Ovary (tissue), 3 donors: ENCODE measurements at regions not wholly inside any gene's neighbourhood (a gene's known extent, or its start where the extent isn't known, plus 50 kb on each side); places are given as distances from the start of the nearest gene placed in this dataset.

ENCODE experiments used
- CTCF ChIP-seq, 3 donors: fragments of 450-650 bp in 2 of 3; fragments of 200-600 bp in 1 of 3; IDR thresholded peaks; one replicate each; pipeline versions ENCODE4 v1.5.1 to v1.8.0; 2016 to 2022; ENCODE audit warnings: antibody characterized with exemption in 3 of 3, mild to moderate bottlenecking in 1 of 3
- POLR2A ChIP-seq: fragments of 450-650 bp; IDR thresholded peaks from one replicate; pipeline ENCODE4 v1.6.1; 2017; ENCODE audit warnings: antibody characterized with exemption, mild to moderate bottlenecking, moderate library complexity
- donor health status: DM: no; HTN: no; CAD: no.

GRCh38 chr20:48421547-48421946 is 406.3 kb downstream of the PREX1 start:
- TF ChIP-seq CTCF (IDR thresholded peaks at IDR 0.05), result no peak
- TF ChIP-seq POLR2A, result no peak
